ENCODE measurements at regions not wholly inside any gene's neighbourhood (a gene's known extent, or its start where the extent isn't known, plus 50 kb on each side); places are given as distances from the start of the nearest gene placed in this dataset.

DNA sequence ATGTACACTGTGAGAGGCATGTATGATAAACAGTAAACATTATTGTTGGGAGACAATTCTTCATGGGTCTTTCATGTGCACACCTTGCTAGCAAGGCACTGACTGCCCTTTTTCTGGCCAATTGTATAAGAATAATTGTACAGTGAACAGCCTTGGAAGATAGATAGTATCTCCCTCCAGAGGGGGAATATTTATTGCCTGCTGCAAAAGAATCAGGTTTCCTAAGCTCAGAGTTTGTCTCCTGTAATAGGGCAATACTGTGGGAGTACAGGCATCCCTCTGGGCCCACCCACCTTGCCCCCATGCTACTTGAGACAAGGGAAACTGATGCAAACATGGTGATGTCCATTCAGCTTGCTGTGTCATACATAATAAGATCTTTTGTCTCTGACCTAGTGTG lies 442.2 kb downstream of the HDGFL1 start:
- no peaks in the 10 kb centered on the region for H3K36me3 ChIP-seq (ENCODE audit: control insufficient read depth in 2 of 2, extremely low read depth in 1 of 2, insufficient read depth in 2 of 2, low read length in 2 of 2)
- no peaks in the 10 kb centered on the region for H3K4me1 ChIP-seq (ENCODE audit: control insufficient read depth, extremely low read depth, insufficient read depth, low read length)
- H3K27ac ChIP-seq (ENCODE audit: insufficient read depth, low read depth, low read length) = no peak overlapping the region
- H3K4me3 ChIP-seq (replicated peaks in 1 of 3; ENCODE audit: insufficient read depth in 1 of 3, low read depth in 1 of 3, low read length in 3 of 3) = no peak overlapping the region
- no peaks in the 10 kb centered on the region for H3K9me1 ChIP-seq (replicated peaks; ENCODE audit: control insufficient read depth, extremely low read depth, insufficient read depth, low read length)
- no peaks in the 10 kb centered on the region for H3K9me3 ChIP-seq (replicated peaks; ENCODE audit: control insufficient read depth, insufficient read depth, low read length)
- TF ChIP-seq MYC (IDR thresholded peaks at IDR 0.05; ENCODE audit: low read depth, low read length) = no peak
- FAIRE-seq (no peak), DNase-seq (ENCODE audit: low read depth, low spot score) (no peak)
- H3K9ac ChIP-seq (replicated peaks; ENCODE audit: extremely low read depth, insufficient read depth, low read length) = no peak overlapping the region
- ChIA-PET POLR2A (no interaction called here), CTCF (no interaction called here)
- H3K79me2 ChIP-seq (ENCODE audit: control insufficient read depth, insufficient read depth, low read length) = no peaks in the 10 kb centered on the region
- no peak overlapping the region for H2AFZ ChIP-seq (ENCODE audit: low read depth, low read length)
- no peak overlapping the region for H3K4me2 ChIP-seq (ENCODE audit: insufficient read depth, low read length)
- intact Hi-C loops (cut with micrococcal nuclease) = no loop called here
- BruUV-seq (replicated peaks) = no TSS peak
- dilution Hi-C loops (cut with MboI; ENCODE audit: extremely low pct_ligation_motif_present, low sequenced_read_pairs) = no loop called here
- no peaks in the 10 kb centered on the region for H4K20me1 ChIP-seq (replicated peaks; ENCODE audit: control insufficient read depth, extremely low read depth, insufficient read depth, low read length)
- H3K27me3 ChIP-seq (ENCODE audit: control insufficient read depth in 2 of 2, insufficient read depth in 2 of 2, low read length in 2 of 2) = no peaks in the 10 kb centered on the region

DNA sequence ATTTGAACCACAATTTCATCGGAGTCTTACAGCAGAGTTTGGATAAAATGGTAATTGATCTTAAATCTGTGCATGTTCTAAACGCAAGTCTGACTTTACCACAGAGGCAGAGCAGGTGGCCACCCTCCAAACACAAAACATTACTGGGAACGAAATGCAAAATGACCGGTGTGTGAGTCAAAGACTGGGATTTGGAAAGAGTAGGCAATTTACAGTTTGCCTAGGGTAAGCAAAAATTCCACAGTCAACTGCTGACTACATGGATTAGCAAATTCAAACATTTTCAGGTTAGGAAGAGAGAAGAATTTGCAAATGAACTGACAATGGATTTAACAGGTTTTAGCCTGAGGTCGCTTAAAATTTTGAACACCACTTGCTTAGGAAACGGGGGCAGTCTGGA lies 444.4 kb downstream of the HDGFL1 start:
- H3K4me2 ChIP-seq (ENCODE audit: insufficient read depth, low read length) = no peak overlapping the region
- ChIA-PET CTCF (no interaction called here), POLR2A (no interaction called here)
- no peaks in the 10 kb centered on the region for H3K36me3 ChIP-seq (ENCODE audit: control insufficient read depth in 2 of 2, extremely low read depth in 1 of 2, insufficient read depth in 2 of 2, low read length in 2 of 2)
- H4K20me1 ChIP-seq (replicated peaks; ENCODE audit: control insufficient read depth, extremely low read depth, insufficient read depth, low read length) = no peaks in the 10 kb centered on the region
- H3K9me3 ChIP-seq (replicated peaks; ENCODE audit: control insufficient read depth, insufficient read depth, low read length) = no peaks in the 10 kb centered on the region
- no peaks in the 10 kb centered on the region for H3K9me1 ChIP-seq (replicated peaks; ENCODE audit: control insufficient read depth, extremely low read depth, insufficient read depth, low read length)
- FAIRE-seq (no peak), DNase-seq (ENCODE audit: low read depth, low spot score) (no peak)
- H3K4me3 ChIP-seq (replicated peaks in 1 of 3; ENCODE audit: insufficient read depth in 1 of 3, low read depth in 1 of 3, low read length in 3 of 3) = no peak overlapping the region
- no TSS peak for BruUV-seq (replicated peaks)
- no peaks in the 10 kb centered on the region for H3K4me1 ChIP-seq (ENCODE audit: control insufficient read depth, extremely low read depth, insufficient read depth, low read length)
- H3K9ac ChIP-seq (replicated peaks; ENCODE audit: extremely low read depth, insufficient read depth, low read length) = no peak overlapping the region
- no peak overlapping the region for H3K27ac ChIP-seq (ENCODE audit: insufficient read depth, low read depth, low read length)
- H3K27me3 ChIP-seq (ENCODE audit: control insufficient read depth in 2 of 2, insufficient read depth in 2 of 2, low read length in 2 of 2) = no peaks in the 10 kb centered on the region
- no peaks in the 10 kb centered on the region for H3K79me2 ChIP-seq (ENCODE audit: control insufficient read depth, insufficient read depth, low read length)
- H2AFZ ChIP-seq (ENCODE audit: low read depth, low read length) = no peak overlapping the region
- TF ChIP-seq POLR2A (IDR thresholded peaks at IDR 0.05; ENCODE audit: low read depth, low read length) = no peak
- TF ChIP-seq, protein P1, sequence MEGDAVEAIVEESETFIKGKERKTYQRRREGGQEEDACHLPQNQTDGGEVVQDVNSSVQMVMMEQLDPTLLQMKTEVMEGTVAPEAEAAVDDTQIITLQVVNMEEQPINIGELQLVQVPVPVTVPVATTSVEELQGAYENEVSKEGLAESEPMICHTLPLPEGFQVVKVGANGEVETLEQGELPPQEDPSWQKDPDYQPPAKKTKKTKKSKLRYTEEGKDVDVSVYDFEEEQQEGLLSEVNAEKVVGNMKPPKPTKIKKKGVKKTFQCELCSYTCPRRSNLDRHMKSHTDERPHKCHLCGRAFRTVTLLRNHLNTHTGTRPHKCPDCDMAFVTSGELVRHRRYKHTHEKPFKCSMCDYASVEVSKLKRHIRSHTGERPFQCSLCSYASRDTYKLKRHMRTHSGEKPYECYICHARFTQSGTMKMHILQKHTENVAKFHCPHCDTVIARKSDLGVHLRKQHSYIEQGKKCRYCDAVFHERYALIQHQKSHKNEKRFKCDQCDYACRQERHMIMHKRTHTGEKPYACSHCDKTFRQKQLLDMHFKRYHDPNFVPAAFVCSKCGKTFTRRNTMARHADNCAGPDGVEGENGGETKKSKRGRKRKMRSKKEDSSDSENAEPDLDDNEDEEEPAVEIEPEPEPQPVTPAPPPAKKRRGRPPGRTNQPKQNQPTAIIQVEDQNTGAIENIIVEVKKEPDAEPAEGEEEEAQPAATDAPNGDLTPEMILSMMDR (IDR thresholded peaks at IDR 0.05; ENCODE audit: extremely low read depth in 1 of 2, insufficient read depth in 1 of 2, low read depth in 1 of 2, low read length in 2 of 2) = no peak
- TF ChIP-seq MYC (IDR thresholded peaks at IDR 0.05; ENCODE audit: low read depth, low read length) = no peak
- TF ChIP-seq, protein P2, sequence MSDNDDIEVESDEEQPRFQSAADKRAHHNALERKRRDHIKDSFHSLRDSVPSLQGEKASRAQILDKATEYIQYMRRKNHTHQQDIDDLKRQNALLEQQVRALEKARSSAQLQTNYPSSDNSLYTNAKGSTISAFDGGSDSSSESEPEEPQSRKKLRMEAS (IDR thresholded peaks at IDR 0.05; ENCODE audit: insufficient read depth, insufficient read length) = no peak
- TF ChIP-seq EZH2 (IDR thresholded peaks at IDR 0.05; ENCODE audit: borderline replicate concordance, low read depth, low read length, severe bottlenecking) = no peak
- intact Hi-C loops (cut with micrococcal nuclease) (no loop called here), dilution Hi-C loops (cut with MboI; ENCODE audit: extremely low pct_ligation_motif_present, low sequenced_read_pairs) (no loop called here)
